Thymus (tissue), 11 donors: ENCODE measurements at regions not wholly inside any gene's neighbourhood (a gene's known extent, or its start where the extent isn't known, plus 50 kb on each side); places are given as distances from the start of the nearest gene placed in this dataset.
"Not testable (repeated sequence)": the region's sequence is repeated elsewhere in the genome, so short reads cannot be mapped to it uniquely, and the experiment has no call there.

ENCODE experiments used
- DNase-seq, 9 donors: peaks; one replicate each; pipeline ENCODE4 v3.0.0-alpha.2; 2013; ENCODE audit warnings: low spot score in 9 of 9, low read depth in 6 of 9, missing footprints in 1 of 9
- H3K27ac ChIP-seq, 2 donors: one replicate each; pipeline ENCODE4 v1.5.1; 2013; ENCODE audit warnings: control low read depth in 1 of 2, low read depth in 1 of 2, low read length in 1 of 2, mild to moderate bottlenecking in 1 of 2, moderate library complexity in 1 of 2
- H3K27me3 ChIP-seq, 2 donors: one replicate each; pipeline ENCODE4 v1.5.1; 2013; ENCODE audit warnings: low read length in 1 of 2; ENCODE audit not compliant: control insufficient read depth in 2 of 2, insufficient read depth in 1 of 2
- H3K36me3 ChIP-seq, 2 donors: one replicate each; pipeline ENCODE4 v1.5.1; 2013; ENCODE audit warnings: low read length in 1 of 2, mild to moderate bottlenecking in 1 of 2, moderate library complexity in 1 of 2; ENCODE audit not compliant: control insufficient read depth in 2 of 2, insufficient read depth in 2 of 2
- H3K4me1 ChIP-seq, 2 donors: one replicate each; pipeline ENCODE4 v1.5.1; 2013; ENCODE audit warnings: low read length in 2 of 2; ENCODE audit not compliant: control insufficient read depth in 2 of 2, insufficient read depth in 2 of 2
- H3K4me3 ChIP-seq, 2 donors: one replicate each; pipeline ENCODE4 v1.5.1; 2013; ENCODE audit warnings: low read length in 2 of 2, control low read depth in 1 of 2, mild to moderate bottlenecking in 1 of 2
- H3K9me3 ChIP-seq, 2 donors: one replicate each; pipeline ENCODE4 v1.5.1; 2013; ENCODE audit warnings: low read length in 1 of 2, mild to moderate bottlenecking in 1 of 2; ENCODE audit not compliant: control insufficient read depth in 2 of 2, insufficient read depth in 1 of 2
- WGBS: extraction: QIAGEN DNeasy Blood & Tissue Kit; methylation state at CpG from one replicate; pipeline ENCODE4 v1.1.7; 2013; 5-methylcytosine and 5-hydroxymethylcytosine counted together
- donor health status: healthy.

GRCh38 chr13:39918620-39919236 is 263.3 kb downstream of the COG6 start:
- Histone ChIP-seq H3K27me3 (no peaks in the 10 kb centered on the region), H3K36me3 (no peaks in the 10 kb centered on the region), H3K4me3 (no peak overlapping the region), H3K9me3 (no peaks in the 10 kb centered on the region), H3K27ac (no peak overlapping the region), H3K4me1 (no peaks in the 10 kb centered on the region)
- 86% methylated on average over 5 of the region's 5 CpGs for WGBS
- DNase-seq = no peak

DNA sequence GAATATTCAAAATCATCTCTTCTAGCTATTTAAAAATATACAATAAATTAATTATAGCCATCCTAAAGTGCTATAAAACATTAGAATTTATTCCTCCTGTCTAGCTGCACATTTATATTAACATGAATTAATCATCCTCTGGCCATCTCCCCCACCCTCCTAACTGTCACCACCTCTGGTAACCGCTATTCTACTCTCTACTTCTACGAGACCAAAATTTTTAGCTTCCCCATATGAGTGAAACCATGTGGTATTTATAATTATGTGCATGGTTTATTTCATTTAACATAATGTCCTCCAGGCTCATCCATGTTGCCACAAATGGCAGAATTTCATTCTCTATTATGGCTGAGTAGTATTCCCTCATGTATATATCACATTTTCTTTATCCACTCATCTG is 265.2 kb downstream of the COG6 start:
- no peaks in the 10 kb centered on the region for H3K27me3 ChIP-seq
- no peaks in the 10 kb centered on the region for H3K36me3 ChIP-seq
- WGBS = 96% methylated on average over 2 of the region's 2 CpGs
- H3K27ac ChIP-seq = no peak overlapping the region
- H3K9me3 ChIP-seq = no peaks in the 10 kb centered on the region
- H3K4me1 ChIP-seq = no peaks in the 10 kb centered on the region
- H3K4me3 ChIP-seq = no peak overlapping the region
- DNase-seq = no peak

DNA sequence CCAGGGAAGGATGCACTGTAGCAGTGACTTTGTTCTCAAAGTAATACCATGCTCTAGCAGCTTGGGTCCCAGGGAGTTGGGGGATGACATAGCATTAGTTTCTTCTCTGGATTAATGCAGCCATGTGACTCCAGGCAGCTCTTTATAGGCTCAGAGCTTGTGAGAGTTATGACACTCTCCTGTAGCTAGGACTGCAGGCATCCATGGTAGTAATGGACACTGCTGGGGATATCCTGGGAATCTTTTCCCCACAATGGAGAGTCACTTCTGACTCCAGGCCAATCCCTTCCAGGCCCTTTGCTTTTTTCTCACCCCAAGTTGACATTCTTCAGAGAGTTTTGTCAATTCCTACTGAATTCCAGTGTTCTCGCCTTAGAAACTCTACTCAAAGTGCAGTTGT is 270.9 kb downstream of the COG6 start:
- 95% methylated on average over 1 of the region's 1 CpG for WGBS
- Histone ChIP-seq H3K4me1 (no peaks in the 10 kb centered on the region), H3K9me3 (peaks cover 0 to 5% of the 10 kb centered on the region in 2 donors), H3K36me3 (no peaks in the 10 kb centered on the region), H3K27ac (no peak overlapping the region), H3K4me3 (no peak overlapping the region), H3K27me3 (no peaks in the 10 kb centered on the region)
- DNase-seq = no peak

- WGBS = 95% methylated on average over 2 of the region's 2 CpGs
- Histone ChIP-seq H3K4me1 (no peaks in the 10 kb centered on the region), H3K27me3 (no peaks in the 10 kb centered on the region), H3K36me3 (no peaks in the 10 kb centered on the region), H3K27ac (no peak overlapping the region), H3K4me3 (no peak overlapping the region), H3K9me3 (peaks cover 0 to 5% of the 10 kb centered on the region in 2 donors)
- no peak for DNase-seq
Observed at GRCh38 chr13:39928261-39928660, 272.8 kb downstream of the COG6 start.

DNA sequence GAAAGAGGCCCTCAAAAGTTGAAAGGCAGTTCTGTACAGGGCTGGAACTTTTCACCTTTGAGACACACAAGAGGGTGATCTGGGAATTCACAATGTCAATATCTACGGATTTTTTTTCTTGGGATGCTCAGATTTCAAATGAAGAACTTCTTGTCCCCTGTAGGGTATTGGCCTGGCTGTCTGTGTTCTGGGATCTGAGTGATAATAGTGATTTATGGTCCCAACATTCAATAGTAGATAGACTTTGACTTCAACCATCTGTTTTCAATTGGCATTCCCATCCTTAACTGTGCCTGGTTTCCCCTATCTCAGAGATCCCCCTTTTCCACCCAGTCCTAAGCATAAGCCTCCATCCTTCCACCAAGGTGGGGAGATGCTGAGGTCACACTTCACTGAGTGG is 274.1 kb downstream of the COG6 start:
- Histone ChIP-seq H3K36me3 (no peaks in the 10 kb centered on the region), H3K27ac (no peak overlapping the region), H3K4me1 (no peaks in the 10 kb centered on the region), H3K4me3 (no peak overlapping the region), H3K9me3 (peaks cover 0 to 5% of the 10 kb centered on the region in 2 donors), H3K27me3 (no peaks in the 10 kb centered on the region)
- WGBS = 91% methylated on average over 1 of the region's 1 CpG
- no peak for DNase-seq

DNA sequence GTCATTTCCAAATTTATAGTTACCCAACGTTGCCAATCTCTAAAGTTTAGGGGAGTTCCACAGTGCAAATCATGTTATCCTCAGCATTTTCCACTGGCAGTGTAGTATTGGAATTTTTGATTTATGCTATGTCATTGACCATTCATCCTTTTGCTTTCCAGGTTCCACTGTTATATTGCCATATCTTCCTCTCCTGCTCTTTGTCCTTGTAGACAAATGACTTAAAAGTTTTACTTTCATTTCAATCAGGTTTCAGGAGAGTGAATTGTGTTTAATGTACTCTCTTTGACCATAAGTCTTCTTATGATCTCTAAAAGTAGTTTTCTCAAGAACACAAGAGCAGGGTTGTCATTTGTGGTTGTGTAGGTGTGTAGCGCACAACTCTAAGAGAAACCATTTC is 274.6 kb downstream of the COG6 start:
- Histone ChIP-seq H3K27me3 (no peaks in the 10 kb centered on the region), H3K4me1 (no peaks in the 10 kb centered on the region), H3K9me3 (peaks cover 0 to 5% of the 10 kb centered on the region in 2 donors), H3K36me3 (no peaks in the 10 kb centered on the region), H3K4me3 (no peak overlapping the region), H3K27ac (no peak overlapping the region)
- WGBS = 71% methylated on average over 2 of the region's 2 CpGs
- DNase-seq = no peak

GRCh38 chr13:39930544-39931444 is 275.3 kb downstream of the COG6 start:
- Histone ChIP-seq H3K4me3 (no peak overlapping the region), H3K9me3 (peaks cover 0 to 4% of the 10 kb centered on the region in 2 donors), H3K27me3 (no peaks in the 10 kb centered on the region), H3K4me1 (no peaks in the 10 kb centered on the region), H3K36me3 (no peaks in the 10 kb centered on the region), H3K27ac (no peak overlapping the region)
- no peak for DNase-seq
- WGBS = 84% methylated on average over 6 of the region's 6 CpGs

- H3K9me3 ChIP-seq = no peaks in the 10 kb centered on the region
- H3K4me1 ChIP-seq = no peaks in the 10 kb centered on the region
- H3K27ac ChIP-seq = no peak overlapping the region
- 96% methylated on average over 2 of the region's 2 CpGs for WGBS
- H3K4me3 ChIP-seq = no peak overlapping the region
- no peak for DNase-seq
- no peaks in the 10 kb centered on the region for H3K27me3 ChIP-seq
- no peaks in the 10 kb centered on the region for H3K36me3 ChIP-seq
Observed at GRCh38 chr13:39931505-39931904, 276.0 kb downstream of the COG6 start.

DNA sequence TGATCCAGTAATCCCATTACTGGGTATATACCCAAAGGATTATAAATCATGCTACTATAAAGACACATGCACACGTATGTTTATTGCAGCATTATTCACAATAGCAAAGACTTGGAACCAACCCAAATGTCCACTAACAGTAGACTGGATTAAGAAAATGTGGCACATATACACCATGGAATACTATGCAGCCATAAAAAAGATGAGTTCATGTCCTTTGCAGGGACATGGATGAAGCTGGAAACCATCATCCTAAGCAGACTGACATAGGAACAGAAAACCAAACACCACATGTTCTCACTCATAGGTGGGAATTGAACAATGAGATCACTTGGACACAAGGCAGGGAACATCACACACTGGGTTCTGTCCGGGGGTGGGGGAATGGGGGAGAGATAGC is 277.1 kb downstream of the COG6 start:
- H3K36me3 ChIP-seq, H3K27ac ChIP-seq, DNase-seq, H3K27me3 ChIP-seq, H3K9me3 ChIP-seq, H3K4me3 ChIP-seq, H3K4me1 ChIP-seq: not testable (repeated sequence)
- 100% methylated on average over 2 of the region's 2 CpGs for WGBS
